C4-2B (cell line): ENCODE measurements at regions not wholly inside any gene's neighbourhood (a gene's known extent, or its start where the extent isn't known, plus 50 kb on each side); places are given as distances from the start of the nearest gene placed in this dataset.

Source experiments
- CTCF ChIP-seq: fragments of 450-650 bp; conservative IDR thresholded peaks from 2 replicates; pipeline ENCODE4 v1.5.1; 2017; ENCODE audit warnings: mild to moderate bottlenecking
- ZFX ChIP-seq: fragments of 450-650 bp; IDR thresholded peaks from 2 replicates; pipeline ENCODE4 v1.6.1; 2017

- TF ChIP-seq CTCF (no peak), ZFX (no peak)
These were observed 76.9 kb upstream of the SMAD1 start for GRCh38 chr4:145404761-145405160.
